IPS-18c (cell line): ENCODE measurements at regions not wholly inside any gene's neighbourhood (a gene's known extent, or its start where the extent isn't known, plus 50 kb on each side); places are given as distances from the start of the nearest gene placed in this dataset.

Experiments
- H3K4me3 ChIP-seq: 2 replicates; pipeline ENCODE4 v1.7.0; 2013; ENCODE audit warnings: low read depth, mild to moderate bottlenecking, low read length, moderate library complexity; ENCODE audit not compliant: insufficient read depth
- H3K9me3 ChIP-seq: one replicate; pipeline ENCODE4 v1.6.1; 2013; ENCODE audit warnings: mild to moderate bottlenecking, low read length, moderate library complexity; ENCODE audit not compliant: control insufficient read depth, insufficient read depth

- no peaks in the 10 kb centered on the region for H3K9me3 ChIP-seq
- no peak overlapping the region for H3K4me3 ChIP-seq
These were observed 1262.7 kb upstream of the MIR17HG start for GRCh38 chr13:90084684-90085290.

GRCh38 chr13:90089051-90089450, 1258.4 kb upstream of the MIR17HG start:
- H3K9me3 ChIP-seq, result no peaks in the 10 kb centered on the region
- H3K4me3 ChIP-seq, result no peak overlapping the region

- Histone ChIP-seq H3K9me3 (no peaks in the 10 kb centered on the region), H3K4me3 (no peak overlapping the region)
These were observed 1255.9 kb upstream of the MIR17HG start for GRCh38 chr13:90091611-90092010.

- Histone ChIP-seq H3K4me3 (no peak overlapping the region), H3K9me3 (no peaks in the 10 kb centered on the region)
These were observed 1253.1 kb upstream of the MIR17HG start for GRCh38 chr13:90094357-90094756.

- Histone ChIP-seq H3K9me3 (no peaks in the 10 kb centered on the region), H3K4me3 (no peak overlapping the region)
These were observed 1248.9 kb upstream of the MIR17HG start for GRCh38 chr13:90098577-90098976.

- no peak overlapping the region for H3K4me3 ChIP-seq
- no peaks in the 10 kb centered on the region for H3K9me3 ChIP-seq
These were observed 1247.6 kb upstream of the MIR17HG start for GRCh38 chr13:90099847-90100246.

- H3K9me3 ChIP-seq, result no peaks in the 10 kb centered on the region
- no peak overlapping the region for H3K4me3 ChIP-seq
These were observed 1244.2 kb upstream of the MIR17HG start for GRCh38 chr13:90103099-90103784.

- Histone ChIP-seq H3K9me3 (no peaks in the 10 kb centered on the region), H3K4me3 (no peak overlapping the region)
These were observed 1242.7 kb upstream of the MIR17HG start for GRCh38 chr13:90104764-90105163.

GRCh38 chr13:90105276-90105675, 1242.2 kb upstream of the MIR17HG start:
- H3K4me3 ChIP-seq, result no peak overlapping the region
- H3K9me3 ChIP-seq, result no peaks in the 10 kb centered on the region

GRCh38 chr13:90105849-90106496, 1241.5 kb upstream of the MIR17HG start:
- H3K9me3 ChIP-seq, result no peaks in the 10 kb centered on the region
- H3K4me3 ChIP-seq, result no peak overlapping the region

- H3K9me3 ChIP-seq, result no peaks in the 10 kb centered on the region
- no peak overlapping the region for H3K4me3 ChIP-seq
These were observed 1239.8 kb upstream of the MIR17HG start for GRCh38 chr13:90107661-90108060.

- Histone ChIP-seq H3K4me3 (no peak overlapping the region), H3K9me3 (no peaks in the 10 kb centered on the region)
These were observed 1238.9 kb upstream of the MIR17HG start for GRCh38 chr13:90108547-90108946.

GRCh38 chr13:90116121-90116520, 1231.4 kb upstream of the MIR17HG start:
- Histone ChIP-seq H3K4me3 (no peak overlapping the region), H3K9me3 (no peaks in the 10 kb centered on the region)

GRCh38 chr13:90118467-90119071, 1228.9 kb upstream of the MIR17HG start:
- Histone ChIP-seq H3K9me3 (no peaks in the 10 kb centered on the region), H3K4me3 (no peak overlapping the region)

- no peaks in the 10 kb centered on the region for H3K9me3 ChIP-seq
These were observed 1227.5 kb upstream of the MIR17HG start for GRCh38 chr13:90120026-90120425.

GRCh38 chr13:90121784-90122183, 1225.7 kb upstream of the MIR17HG start:
- Histone ChIP-seq H3K4me3 (no peak overlapping the region), H3K9me3 (no peaks in the 10 kb centered on the region)

More at GRCh38 chr13:90120026-90120425, 1227.5 kb upstream of the MIR17HG start:
- no peak overlapping the region for H3K4me3 ChIP-seq

- no peaks in the 10 kb centered on the region for H3K9me3 ChIP-seq
- no peak overlapping the region for H3K4me3 ChIP-seq
These were observed 1225.0 kb upstream of the MIR17HG start for GRCh38 chr13:90122531-90122930.

GRCh38 chr13:90135558-90135957, 1211.9 kb upstream of the MIR17HG start:
- Histone ChIP-seq H3K9me3 (no peaks in the 10 kb centered on the region), H3K4me3 (no peak overlapping the region)
